Renal cortical epithelial cell (primary cell): ENCODE measurements at regions not wholly inside any gene's neighbourhood (a gene's known extent, or its start where the extent isn't known, plus 50 kb on each side); places are given as distances from the start of the nearest gene placed in this dataset.
A peak's percentile ranks its signal among the peaks of the same experiment; 100 is the strongest.
"Not testable (repeated sequence)": the region's sequence is repeated elsewhere in the genome, so short reads cannot be mapped to it uniquely, and the experiment has no call there.

Experiments
- DNase-seq: peaks from one replicate; pipeline ENCODE4 v3.0.0-alpha.2; 2011; ENCODE audit warnings: low read depth

DNA sequence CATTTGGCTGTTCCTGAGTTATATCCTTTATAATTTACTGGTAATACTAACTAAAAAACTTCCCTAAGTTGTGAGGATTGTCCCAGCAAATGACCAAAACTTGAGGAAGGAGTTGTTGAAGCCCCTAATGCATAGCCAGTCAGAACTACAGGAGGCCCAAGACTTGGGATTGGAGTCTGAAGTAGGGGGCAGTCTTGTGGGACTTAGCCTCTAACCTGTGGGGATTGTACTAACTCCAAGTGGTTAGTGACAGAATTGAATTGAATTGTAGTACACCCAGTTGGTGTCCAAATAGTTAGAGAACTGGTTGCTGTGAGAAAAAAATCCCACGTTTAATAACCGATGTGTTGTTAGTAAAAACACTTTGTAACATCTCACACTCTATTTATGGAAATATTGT lies 1506.3 kb downstream of the ADGRL3 start:
- no peak for DNase-seq

DNA sequence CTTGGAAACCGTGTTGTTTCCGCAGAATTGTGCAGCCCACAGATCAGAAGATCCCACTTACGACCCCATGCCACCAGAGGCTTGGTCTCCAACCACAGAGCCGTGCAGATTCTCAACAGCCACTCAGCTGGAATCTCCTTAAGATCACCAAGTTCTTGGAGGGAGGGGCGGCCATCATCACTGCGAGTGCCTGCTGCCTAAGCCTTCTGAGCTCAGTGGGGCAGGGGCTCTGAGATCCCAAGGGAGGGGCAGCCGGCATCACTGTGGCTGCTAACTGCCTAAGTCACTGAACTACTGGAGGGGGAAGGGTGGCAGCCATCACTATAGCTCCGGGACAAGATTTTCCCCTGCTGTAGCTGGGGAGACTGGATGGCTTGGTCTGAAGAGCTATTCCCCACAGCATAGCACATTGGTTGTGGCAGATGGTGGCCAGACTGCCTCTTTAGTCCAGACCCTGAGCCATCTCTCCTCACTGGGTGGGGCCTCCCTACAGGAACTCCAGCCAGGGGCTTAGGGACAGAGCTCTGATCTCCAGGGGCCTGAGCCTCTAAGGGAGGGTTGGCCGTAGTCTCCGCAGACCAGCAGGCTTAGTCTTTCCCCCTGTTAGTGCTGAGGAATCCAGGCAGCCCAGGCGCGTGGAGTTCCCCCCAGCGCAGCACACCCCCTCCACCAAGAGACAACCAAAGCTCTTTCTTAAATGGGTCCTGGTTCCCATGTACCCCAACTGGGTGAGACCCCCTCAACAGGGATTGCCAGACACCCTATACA lies 1483.9 kb downstream of the ADGRL3 start:
- no peak for DNase-seq

- DNase-seq, result no peak
These were observed 1476.8 kb downstream of the ADGRL3 start for GRCh38 chr4:62676962-62677361.

DNA sequence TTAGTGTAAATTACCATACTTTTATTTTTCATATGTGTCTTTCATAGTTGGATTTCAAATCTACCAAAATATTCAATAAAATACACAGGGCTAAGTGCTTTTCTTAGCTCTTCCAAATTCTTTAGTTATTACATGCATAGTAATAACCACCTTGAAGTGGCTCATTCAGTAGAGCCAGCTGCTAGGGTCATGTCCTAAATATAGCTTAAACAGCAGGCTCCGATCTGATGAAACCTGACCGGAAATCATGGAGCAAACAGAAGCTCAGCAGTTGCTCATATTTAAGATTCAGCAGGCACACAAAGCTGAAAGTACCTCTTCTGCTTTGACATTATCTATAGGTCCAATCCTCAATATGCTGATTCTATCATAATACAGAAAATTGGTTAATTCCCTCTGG lies 1470.4 kb downstream of the ADGRL3 start:
- no peak for DNase-seq

DNA sequence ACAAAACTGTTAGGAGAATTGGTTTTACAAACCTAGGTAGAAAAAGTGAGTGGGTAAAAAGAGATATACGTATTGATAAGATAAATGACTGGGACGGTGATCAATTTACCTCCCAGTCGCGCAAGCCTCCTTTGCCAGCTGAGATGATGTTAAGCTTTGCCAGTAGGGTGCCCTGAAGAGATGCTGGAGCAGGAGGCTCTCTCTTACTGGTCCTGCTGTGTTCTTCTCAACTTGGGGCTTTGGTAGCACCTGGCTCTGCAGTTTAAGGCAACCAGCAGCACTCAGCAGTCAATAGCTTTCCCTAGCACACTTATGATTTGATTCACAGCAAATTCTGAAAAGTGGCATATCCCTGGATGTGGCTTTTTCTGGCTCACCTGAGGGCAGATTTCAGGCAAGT lies 1461.7 kb downstream of the ADGRL3 start:
- no peak for DNase-seq

DNA sequence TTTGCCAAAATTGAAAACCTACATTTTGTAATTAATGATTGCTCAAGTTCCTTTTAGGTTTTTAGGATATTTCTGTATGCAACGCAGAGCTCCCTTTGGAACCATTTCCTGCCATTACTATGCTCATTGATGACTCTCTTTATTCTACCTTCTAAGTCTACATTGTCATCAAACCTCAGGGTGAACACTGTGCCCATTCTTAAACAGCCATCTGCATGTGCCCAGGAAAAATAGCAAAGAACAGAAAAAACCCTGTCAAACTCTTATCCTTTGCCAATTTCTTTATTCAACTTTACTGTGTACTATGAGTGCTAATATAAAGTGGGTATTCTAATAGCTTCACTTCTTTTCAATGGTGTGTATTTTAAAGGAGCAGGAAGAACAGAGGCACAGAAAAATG lies 1455.9 kb downstream of the ADGRL3 start:
- no peak for DNase-seq

GRCh38 chr4:62644372-62644771 lies 1444.2 kb downstream of the ADGRL3 start:
- DNase-seq, result peak; percentile 1

DNA sequence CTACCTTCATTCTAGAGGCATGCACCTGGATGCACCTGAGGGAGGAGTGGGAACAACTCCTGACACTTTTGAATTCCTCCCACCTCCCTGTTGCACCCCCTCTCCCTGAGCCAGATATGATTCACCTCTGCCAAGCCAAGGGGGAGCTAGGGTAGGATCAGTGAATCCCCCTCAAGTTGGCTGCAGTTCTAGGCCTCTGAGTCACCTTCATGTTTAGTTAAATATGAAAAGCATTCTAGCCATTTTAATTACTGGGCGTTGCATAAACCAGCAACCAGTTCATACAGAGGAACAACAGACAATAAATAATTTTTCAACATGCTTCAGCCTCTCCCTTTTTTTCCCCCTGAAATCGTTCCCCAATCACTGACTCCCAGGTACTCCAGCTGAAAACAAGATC lies 1440.2 kb downstream of the ADGRL3 start:
- DNase-seq, result peak; percentile 1

GRCh38 chr4:62627671-62628070 lies 1427.5 kb downstream of the ADGRL3 start:
- no peak for DNase-seq

GRCh38 chr4:62627141-62627540 lies 1427.0 kb downstream of the ADGRL3 start:
- no peak for DNase-seq

- DNase-seq, result no peak
These were observed 1422.0 kb downstream of the ADGRL3 start for GRCh38 chr4:62622089-62622488.

GRCh38 chr4:62619971-62620370 lies 1419.8 kb downstream of the ADGRL3 start:
- no peak for DNase-seq

DNA sequence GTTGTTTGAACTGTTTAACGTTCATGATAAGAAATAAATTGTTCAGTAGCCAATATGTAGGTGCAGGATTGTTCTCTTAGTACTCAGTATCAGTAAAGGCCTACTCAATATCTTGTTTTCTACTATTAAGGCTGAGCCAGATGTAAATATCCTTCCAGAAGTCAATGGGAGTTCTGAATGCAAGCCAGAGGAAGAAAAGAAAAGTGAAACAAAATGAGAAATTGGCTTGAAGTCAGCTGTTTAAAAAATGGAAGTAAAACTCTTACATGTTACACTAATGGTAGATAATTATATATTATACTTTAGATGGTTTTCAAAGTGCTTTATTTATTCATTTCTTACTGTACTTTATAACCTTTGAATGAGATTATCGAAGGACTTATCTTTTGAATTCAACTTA lies 1417.9 kb downstream of the ADGRL3 start:
- no peak for DNase-seq

GRCh38 chr4:62601737-62602136 lies 1401.6 kb downstream of the ADGRL3 start:
- DNase-seq, result no peak

DNA sequence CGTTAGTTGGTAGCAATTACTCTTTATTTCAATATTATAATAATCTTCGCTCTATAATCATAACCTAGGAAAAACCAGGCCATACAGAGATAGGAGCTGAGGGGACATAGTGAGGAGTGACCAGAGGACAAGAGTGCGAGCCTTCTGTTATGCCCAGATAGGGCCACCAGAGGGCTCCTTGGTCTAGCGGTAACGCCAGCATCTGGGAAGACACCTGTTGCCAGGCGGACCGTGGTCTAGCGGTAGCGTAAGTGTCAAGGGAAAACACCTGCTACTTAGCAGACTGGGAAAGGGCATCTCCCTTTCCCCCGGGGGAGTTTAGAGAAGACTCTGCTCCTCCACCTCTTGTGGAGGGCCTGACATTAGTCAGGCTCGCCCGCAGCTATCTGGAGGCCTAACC lies 1395.1 kb downstream of the ADGRL3 start:
- DNase-seq, result not testable (repeated sequence)

DNA sequence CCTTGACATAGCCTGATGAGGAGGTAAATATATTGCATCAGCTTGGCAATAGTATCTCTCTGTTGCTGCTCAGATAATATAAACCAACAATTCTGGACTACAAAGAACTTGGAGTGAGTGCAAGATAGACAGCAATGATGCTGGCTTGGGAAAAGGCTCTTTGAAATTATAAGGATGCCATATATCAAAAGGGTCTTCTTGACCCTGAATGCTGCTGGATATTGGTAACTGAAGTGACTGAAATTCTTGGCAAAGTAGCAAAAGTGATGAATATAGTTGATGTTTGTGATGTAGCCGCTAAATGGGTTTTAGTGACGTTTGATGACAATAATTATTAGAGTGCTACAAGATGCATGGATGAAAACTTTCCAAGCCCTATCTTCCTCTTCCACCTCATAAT lies 1391.6 kb downstream of the ADGRL3 start:
- no peak for DNase-seq

GRCh38 chr4:62588671-62589070 lies 1388.5 kb downstream of the ADGRL3 start:
- DNase-seq, result no peak

DNA sequence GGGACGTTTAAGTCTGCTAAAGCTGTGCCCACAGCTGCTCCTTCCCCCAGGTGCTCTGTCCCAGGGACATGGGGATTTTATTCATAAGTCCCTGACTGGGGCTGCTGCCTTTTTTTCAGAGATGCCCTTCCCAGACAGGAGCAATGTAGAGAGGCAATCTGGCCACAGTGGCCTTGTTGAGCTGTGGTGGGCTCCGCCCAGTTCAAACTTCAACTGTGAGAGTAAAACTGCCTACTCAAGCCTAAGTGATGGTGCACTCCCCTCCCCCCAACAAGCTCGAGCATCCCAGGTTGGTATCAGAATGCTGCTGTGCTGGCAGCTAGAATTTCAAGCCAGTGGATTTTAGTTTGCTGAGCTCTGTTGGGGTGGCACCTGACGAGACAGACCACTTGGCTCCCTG lies 1371.4 kb downstream of the ADGRL3 start:
- no peak for DNase-seq

GRCh38 chr4:62560858-62561257 lies 1360.7 kb downstream of the ADGRL3 start:
- DNase-seq, result no peak

DNA sequence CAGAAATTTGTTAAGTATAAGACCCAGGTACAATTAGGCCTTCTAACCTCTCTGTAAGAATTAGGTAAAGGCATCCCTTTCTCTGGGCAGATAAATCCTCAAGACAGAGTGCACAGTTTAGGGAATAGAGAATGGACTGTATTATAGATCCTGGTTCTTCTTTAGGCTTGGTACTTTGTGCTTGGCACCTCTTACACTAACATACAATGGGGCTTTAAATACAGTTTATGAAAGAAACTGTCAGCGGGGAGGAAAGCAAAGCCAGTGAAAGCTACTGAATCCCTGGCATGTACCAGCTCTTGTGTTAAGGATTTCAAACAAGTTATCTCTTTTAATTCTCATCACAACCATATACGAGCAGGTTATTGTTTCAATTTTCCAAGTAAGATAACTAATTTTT lies 1350.0 kb downstream of the ADGRL3 start:
- no peak for DNase-seq

GRCh38 chr4:62549601-62550000 lies 1349.5 kb downstream of the ADGRL3 start:
- no peak for DNase-seq

GRCh38 chr4:62548765-62549164 lies 1348.6 kb downstream of the ADGRL3 start:
- DNase-seq, result no peak

DNA sequence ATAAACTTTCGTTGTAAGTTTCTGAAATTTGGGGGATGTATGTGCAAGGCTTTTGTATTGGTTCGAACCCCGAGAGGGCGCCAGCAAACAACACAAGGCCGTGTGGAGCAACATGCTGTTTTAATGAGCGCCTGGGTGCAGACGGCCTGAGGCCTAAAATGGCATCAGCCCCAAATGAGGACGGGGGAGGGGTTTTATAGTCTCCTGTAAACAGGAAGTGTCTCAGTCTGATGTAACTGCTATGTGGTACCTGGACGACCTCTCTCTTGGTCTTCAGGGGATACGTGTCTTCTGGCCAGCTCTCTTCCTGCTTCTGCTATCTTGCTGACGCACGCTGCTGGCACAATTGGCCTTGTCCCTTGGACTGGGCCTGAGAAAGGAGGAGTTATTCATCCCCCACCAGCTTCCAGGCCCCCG lies 1348.0 kb downstream of the ADGRL3 start:
- no peak for DNase-seq

DNA sequence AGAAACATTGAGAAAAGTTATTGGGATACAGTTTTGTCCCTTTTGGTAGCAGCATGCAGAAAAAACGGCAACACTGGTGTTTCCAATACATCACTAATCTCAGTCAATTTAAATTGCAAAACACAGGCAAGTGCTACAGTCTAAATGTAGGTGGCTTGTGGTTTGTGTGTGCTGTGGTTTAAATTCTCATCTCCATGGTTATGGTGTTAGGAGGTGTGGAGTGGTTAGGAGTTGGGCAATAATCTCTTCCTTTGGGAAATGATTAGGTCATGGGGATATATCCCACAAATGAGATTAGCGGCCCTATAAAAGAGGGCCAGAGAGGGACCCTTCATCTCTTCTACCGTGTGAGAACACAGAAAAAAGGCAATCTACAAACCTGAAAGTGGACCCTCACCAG lies 1344.3 kb downstream of the ADGRL3 start:
- peak; percentile 2 for DNase-seq
